Right lobe of liver (tissue), 6 donors: ENCODE measurements at regions not wholly inside any gene's neighbourhood (a gene's known extent, or its start where the extent isn't known, plus 50 kb on each side); places are given as distances from the start of the nearest gene placed in this dataset.

ENCODE experiments used
- ATAC-seq, 4 donors: fragments of 200-7000 bp; cut with Tn5 transposase; one replicate each; pipeline ENCODE4 v1.9.1; 2020; ENCODE audit warnings: mild to moderate bottlenecking in 4 of 4, moderate library complexity in 4 of 4
- DNase-seq, 3 donors: peaks; one replicate each; pipeline ENCODE4 v3.0.0-alpha.2; 2020
- H3K27ac ChIP-seq, 3 donors: fragments of 200-600 bp; one replicate each; pipeline ENCODE4 v1.8.0; 2022
- H3K27me3 ChIP-seq, 2 donors: fragments of 200-600 bp; one replicate each; pipeline ENCODE4 v1.8.0; 2022
- H3K36me3 ChIP-seq, 4 donors: fragments of 200-600 bp; sonication (generic) in 1 of 4; one replicate each; pipeline versions ENCODE4 v1.5.1 to v1.8.0; 2017 to 2022; ENCODE audit warnings: control low read depth in 1 of 4
- H3K4me1 ChIP-seq, 4 donors: fragments of 200-600 bp; sonication (generic) in 1 of 4; one replicate each; pipeline versions ENCODE4 v1.5.1 to v1.8.0; 2017 to 2022; ENCODE audit warnings: control low read depth in 1 of 4
- H3K4me3 ChIP-seq, 3 donors: fragments of 200-600 bp; one replicate each; pipeline ENCODE4 v1.8.0; 2022
- H3K9me3 ChIP-seq, 4 donors: fragments of 200-600 bp; sonication (generic) in 1 of 4; one replicate each; pipeline versions ENCODE4 v1.5.1 to v1.8.0; 2017 to 2022; ENCODE audit warnings: control low read depth in 1 of 4
- CTCF ChIP-seq, 4 donors: fragments of 200-600 bp in 3 of 4; fragments of 450-650 bp in 1 of 4; IDR thresholded peaks; one replicate each; pipeline versions ENCODE4 v1.5.1 to v1.8.0; 2016 to 2022; ENCODE audit warnings: antibody characterized with exemption in 4 of 4, mild to moderate bottlenecking in 2 of 4
- POLR2A ChIP-seq: fragments of 450-650 bp; IDR thresholded peaks from one replicate; pipeline ENCODE4 v1.6.1; 2017; ENCODE audit warnings: antibody characterized with exemption, mild to moderate bottlenecking
- WGBS: methylation state at CpG from one replicate; pipeline ENCODE4 v1.1.6; 2018; ENCODE audit warnings: low coverage, low lambda C conversion rate; ENCODE audit not compliant: insufficient coverage; ENCODE audit errors: missing lambda C conversion rate; 5-methylcytosine and 5-hydroxymethylcytosine counted together
- intact Hi-C, 2 donors: fragments of 100-400 bp; cut with DNase I; formaldehyde crosslinking; loops; one replicate each; pipeline versions ENCODE4 v1.11.2 to v1.14.1; 2022
- donor health status: DM: no; HTN: yes; CAD: no.
- donor health status: DM: no; HTN: no; CAD: no.
- donor health status: DM: no; HTN: no; CAD: no.
- donor health status: DM: no; HTN: yes; CAD: no.
- donor health status: DM: no; HTN: yes; CAD: no.

DNA sequence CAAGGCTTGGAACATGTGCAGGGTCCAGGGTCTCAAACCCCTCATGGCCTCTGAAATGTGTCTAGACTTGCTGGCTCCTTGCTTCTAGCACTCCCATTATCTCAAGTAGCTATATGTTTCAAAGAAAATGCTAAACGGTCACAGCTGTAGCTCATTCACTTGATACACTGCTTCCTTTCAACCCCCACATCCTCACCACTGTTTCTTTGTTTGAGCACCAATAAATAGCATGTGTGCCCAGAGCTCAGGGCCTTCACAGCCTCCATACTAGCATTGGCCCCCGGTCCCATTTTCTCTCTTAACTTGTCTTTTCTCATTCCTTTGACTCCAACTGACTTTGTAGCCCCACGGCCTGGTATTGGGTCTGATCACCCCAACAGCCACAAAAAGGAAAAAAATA, 801.8 kb downstream of the STIM2 start:
- H3K27me3 ChIP-seq: no peaks in the 10 kb centered on the region
- no peak overlapping the region for H3K4me3 ChIP-seq
- H3K9me3 ChIP-seq: no peaks in the 10 kb centered on the region
- H3K36me3 ChIP-seq: no peaks in the 10 kb centered on the region
- H3K27ac ChIP-seq: no peak overlapping the region
- WGBS: 67% methylated on average over 3 of the region's 3 CpGs
- TF ChIP-seq CTCF (IDR thresholded peaks at IDR 0.05) (no peak), POLR2A (no peak)
- ATAC-seq (no peak), DNase-seq (no peak)
- H3K4me1 ChIP-seq: no peaks in the 10 kb centered on the region
- intact Hi-C loops: no loop called here

- DNase-seq: no peak
- no peaks in the 10 kb centered on the region for H3K36me3 ChIP-seq
- no peak overlapping the region for H3K27ac ChIP-seq
- WGBS: 22% methylated on average over 3 of the region's 3 CpGs
- peak; percentile 34 to 64 (median 56) for ATAC-seq
- H3K4me1 ChIP-seq: no peaks in the 10 kb centered on the region
- H3K27me3 ChIP-seq: no peaks in the 10 kb centered on the region
- intact Hi-C loops: no loop called here
- TF ChIP-seq CTCF (IDR thresholded peaks at IDR 0.05) (peak in 3 of 4 donors; percentile 9 to 33 (median 20)), POLR2A (no peak)
- H3K9me3 ChIP-seq: no peaks in the 10 kb centered on the region
- H3K4me3 ChIP-seq: no peak overlapping the region
Observed at GRCh38 chr4:27666943-27667342, 806.3 kb downstream of the STIM2 start.

DNA sequence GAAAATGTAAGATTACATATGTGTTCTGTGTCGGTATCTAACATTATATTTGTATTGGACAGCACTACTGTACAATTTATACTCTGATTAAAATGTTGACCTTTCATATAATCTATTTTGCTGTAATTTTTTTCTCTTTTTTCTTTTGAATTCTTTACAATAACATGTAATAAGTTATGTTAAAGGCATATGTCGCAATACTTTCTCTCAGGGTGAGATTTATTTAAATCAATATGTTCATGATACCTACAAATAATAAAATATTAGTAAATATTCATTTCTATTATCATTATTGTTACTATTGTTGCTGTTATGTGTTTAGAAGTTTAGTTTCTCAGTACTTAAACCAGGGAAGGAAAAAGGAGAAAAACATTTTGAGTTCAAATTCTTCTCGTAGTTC, 807.4 kb downstream of the STIM2 start:
- no peaks in the 10 kb centered on the region for H3K36me3 ChIP-seq
- DNase-seq: no peak
- H3K4me1 ChIP-seq: no peaks in the 10 kb centered on the region
- no peak overlapping the region for H3K4me3 ChIP-seq
- intact Hi-C loops: no loop called here
- H3K27ac ChIP-seq: no peak overlapping the region
- ATAC-seq: no peak
- TF ChIP-seq POLR2A (no peak), CTCF (IDR thresholded peaks at IDR 0.05) (no peak)
- H3K27me3 ChIP-seq: no peaks in the 10 kb centered on the region
- no peaks in the 10 kb centered on the region for H3K9me3 ChIP-seq
- 70% methylated on average over 3 of the region's 3 CpGs for WGBS

- WGBS: 40% methylated on average over 1 of the region's 1 CpG
- Histone ChIP-seq H3K4me3 (no peak overlapping the region), H3K27me3 (no peaks in the 10 kb centered on the region), H3K27ac (no peak overlapping the region), H3K4me1 (no peaks in the 10 kb centered on the region), H3K9me3 (no peaks in the 10 kb centered on the region), H3K36me3 (no peaks in the 10 kb centered on the region)
- ATAC-seq (no peak), DNase-seq (no peak)
- intact Hi-C loops: no loop called here
- no peak for TF ChIP-seq CTCF (IDR thresholded peaks at IDR 0.05)
- no peak for TF ChIP-seq POLR2A
Observed at GRCh38 chr4:27678027-27678426, 817.4 kb downstream of the STIM2 start.

GRCh38 chr4:27684610-27685011, 824.0 kb downstream of the STIM2 start:
- H3K36me3 ChIP-seq: no peaks in the 10 kb centered on the region
- WGBS: 28% methylated on average over 8 of the region's 8 CpGs
- no peaks in the 10 kb centered on the region for H3K9me3 ChIP-seq
- TF ChIP-seq CTCF (IDR thresholded peaks at IDR 0.05) (peak; percentile 75 to 81 (median 78)), POLR2A (no peak)
- intact Hi-C loops: no loop called here
- H3K4me3 ChIP-seq: no peak overlapping the region
- DNase-seq (peak; percentile 44 to 68 (median 60)), ATAC-seq (peak; percentile 99 to 100 (median 99))
- H3K4me1 ChIP-seq: no peaks in the 10 kb centered on the region
- no peak overlapping the region for H3K27ac ChIP-seq
- no peaks in the 10 kb centered on the region for H3K27me3 ChIP-seq
